BE2C (cell line): ENCODE measurements at regions not wholly inside any gene's neighbourhood (a gene's known extent, or its start where the extent isn't known, plus 50 kb on each side); places are given as distances from the start of the nearest gene placed in this dataset.

Experiments
- DNase-seq: peaks from one replicate; pipeline ENCODE4 v3.0.0-alpha.2; 2020
- H3K27me3 ChIP-seq: fragments of 250-450 bp; sonication (Bioruptor Pico); 2 replicates; pipeline ENCODE4 v1.5.1; 2020; ENCODE audit warnings: mild to moderate bottlenecking
- H3K36me3 ChIP-seq: fragments of 250-450 bp; sonication (Bioruptor Pico); 2 replicates; pipeline ENCODE4 v1.5.1; 2020; ENCODE audit warnings: mild to moderate bottlenecking
- H3K4me1 ChIP-seq: fragments of 250-450 bp; sonication (Bioruptor Pico); 2 replicates; pipeline ENCODE4 v1.5.1; 2020
- H3K4me3 ChIP-seq: 2 replicates; pipeline ENCODE4 v1.5.1; 2011; ENCODE audit warnings: low read depth, low read length
- H3K9me3 ChIP-seq: fragments of 250-450 bp; sonication (Bioruptor Pico); 2 replicates; pipeline ENCODE4 v1.5.1; 2020
- CTCF ChIP-seq: IDR thresholded peaks from 2 replicates; pipeline ENCODE4 v1.5.1; 2012; ENCODE audit warnings: mild to moderate bottlenecking, low read depth, low read length

GRCh38 chr17:77302682-77303081, 161.9 kb downstream of the SEC14L1 start:
- Histone ChIP-seq H3K9me3 (peaks cover 8% of the 10 kb centered on the region), H3K36me3 (no peaks in the 10 kb centered on the region; the same call in 1 of the 2 replicates), H3K4me3 (no peak overlapping the region), H3K4me1 (peaks cover 5% of the 10 kb centered on the region), H3K27me3 (no peaks in the 10 kb centered on the region)
- no peak for TF ChIP-seq CTCF
- no peak for DNase-seq

- no peaks in the 10 kb centered on the region for H3K27me3 ChIP-seq
- no peaks in the 10 kb centered on the region; the same call in 1 of the 2 replicates for H3K36me3 ChIP-seq
- no peak for DNase-seq
- H3K4me1 ChIP-seq, result peaks cover 8% of the 10 kb centered on the region
- no peak overlapping the region for H3K4me3 ChIP-seq
- no peak for TF ChIP-seq CTCF
- H3K9me3 ChIP-seq, result peaks cover 8% of the 10 kb centered on the region
Measured at GRCh38 chr17:77303620-77304019, 162.9 kb downstream of the SEC14L1 start.

GRCh38 chr17:77304051-77304745, 163.4 kb downstream of the SEC14L1 start:
- no peaks in the 10 kb centered on the region for H3K27me3 ChIP-seq
- no peak for DNase-seq
- H3K36me3 ChIP-seq, result no peaks in the 10 kb centered on the region
- TF ChIP-seq CTCF, result no peak
- peaks cover 8% of the 10 kb centered on the region for H3K4me1 ChIP-seq
- peaks cover 2% of the 10 kb centered on the region for H3K9me3 ChIP-seq
- no peak overlapping the region for H3K4me3 ChIP-seq

- no peaks in the 10 kb centered on the region for H3K9me3 ChIP-seq
- no peaks in the 10 kb centered on the region for H3K36me3 ChIP-seq
- no peak for DNase-seq
- no peak for TF ChIP-seq CTCF
- H3K4me1 ChIP-seq, result peaks cover 8% of the 10 kb centered on the region
- H3K27me3 ChIP-seq, result no peaks in the 10 kb centered on the region
- H3K4me3 ChIP-seq, result no peak overlapping the region
Measured at GRCh38 chr17:77304746-77305473, 164.1 kb downstream of the SEC14L1 start.

- no peaks in the 10 kb centered on the region for H3K27me3 ChIP-seq
- H3K4me3 ChIP-seq, result no peak overlapping the region
- H3K36me3 ChIP-seq, result no peaks in the 10 kb centered on the region
- H3K4me1 ChIP-seq, result peaks cover 8% of the 10 kb centered on the region
- no peak for DNase-seq
- H3K9me3 ChIP-seq, result no peaks in the 10 kb centered on the region
- no peak for TF ChIP-seq CTCF
Measured at GRCh38 chr17:77306048-77306789, 165.4 kb downstream of the SEC14L1 start.
